Astrocyte (in vitro differentiated cells and primary cell): ENCODE measurements at regions not wholly inside any gene's neighbourhood (a gene's known extent, or its start where the extent isn't known, plus 50 kb on each side); places are given as distances from the start of the nearest gene placed in this dataset.

ENCODE experiments used
- CTCF ChIP-seq: IDR thresholded peaks from 2 replicates; pipeline ENCODE4 v1.5.1; 2011; ENCODE audit warnings: low read depth, mild to moderate bottlenecking, inconsistent platforms, low read length, moderate library complexity; ENCODE audit not compliant: insufficient read depth
- EZH2 ChIP-seq: IDR thresholded peaks from 2 replicates; pipeline ENCODE4 v1.6.1; 2012; ENCODE audit warnings: mild to moderate bottlenecking, low read length, inconsistent platforms; ENCODE audit not compliant: insufficient read depth

DNA sequence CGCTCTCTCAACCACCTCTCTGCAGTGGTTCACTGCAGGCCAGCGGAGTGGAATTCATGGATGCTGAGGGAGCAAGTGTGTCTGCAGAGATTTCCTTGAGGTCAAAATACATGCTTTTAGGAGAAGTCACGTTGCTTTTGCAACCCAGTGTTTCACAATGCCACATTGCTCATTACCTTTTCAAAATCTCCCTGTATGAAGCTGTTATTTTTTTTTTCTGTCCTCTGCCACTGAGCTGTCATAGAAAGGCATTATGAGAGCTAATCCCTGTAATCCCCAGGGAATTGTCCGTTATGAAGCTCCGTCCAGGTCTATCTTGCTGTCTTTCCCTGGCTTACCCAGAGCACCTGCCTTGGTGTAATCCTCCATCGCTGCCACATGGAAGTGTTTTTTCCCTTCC lies 60.5 kb upstream of the SLC22A23 start:
- no peak for TF ChIP-seq CTCF
- no peak for TF ChIP-seq EZH2
